K562 (cell line): ENCODE measurements at regions not wholly inside any gene's neighbourhood (a gene's known extent, or its start where the extent isn't known, plus 50 kb on each side); places are given as distances from the start of the nearest gene placed in this dataset.

Experiments used
- CTCF ChIP-seq, 3 experiments: IDR thresholded peaks in 2 of 3; conservative IDR thresholded peaks in 1 of 3; 2 replicates each; pipeline ENCODE4 v1.5.1; 2011 to 2012; ENCODE audit warnings: low read length in 3 of 3, mild to moderate bottlenecking in 3 of 3, control low read depth in 2 of 3, improper control_type of control experiment in 1 of 3, inconsistent platforms in 1 of 3, low read depth in 1 of 3, mixed read lengths in 1 of 3, moderate library complexity in 1 of 3; ENCODE audit not compliant: insufficient read depth in 2 of 3
- ETS2 ChIP-seq: IDR thresholded peaks from 2 replicates; pipeline ENCODE4 v1.6.1; 2016; ENCODE audit warnings: borderline replicate concordance, missing genetic modification characterization, mild to moderate bottlenecking, moderate library complexity, missing compliant biosample characterization; ENCODE audit not compliant: poor library complexity, severe bottlenecking
- OTX1 ChIP-seq: fragments of 450-650 bp; formaldehyde crosslinking; IDR thresholded peaks from 2 replicates; pipeline ENCODE4 v1.4.0; 2022; ENCODE audit warnings: mild to moderate bottlenecking
- POLR2A ChIP-seq: fragments of 450-650 bp; conservative IDR thresholded peaks from 2 replicates; pipeline ENCODE4 v1.6.1; 2016
- RFX1 ChIP-seq: fragments of 450-650 bp; IDR thresholded peaks from 2 replicates; pipeline ENCODE4 v1.6.1; 2016; ENCODE audit warnings: mild to moderate bottlenecking, moderate library complexity
- TAF15 ChIP-seq: fragments of 200-400 bp; formaldehyde crosslinking; IDR thresholded peaks from 2 replicates; pipeline ENCODE4 v1.6.1; 2017; ENCODE audit warnings: mild to moderate bottlenecking, low read depth, low read length, moderate library complexity
- TEAD4 ChIP-seq, 2 experiments: sonication (generic) in 1 of 2; formaldehyde crosslinking in 1 of 2; IDR thresholded peaks; 2 replicates each; pipeline versions ENCODE4 v1.6.1 to v1.8.0; 2012 to 2022; ENCODE audit warnings: borderline replicate concordance in 1 of 2, inconsistent platforms in 1 of 2, low read length in 1 of 2, mild to moderate bottlenecking in 1 of 2, missing genetic modification reagents in 1 of 2
- ZNF263 ChIP-seq: sonication (generic); formaldehyde crosslinking; IDR thresholded peaks from 2 replicates; pipeline ENCODE4 v1.8.0; 2022; ENCODE audit warnings: mild to moderate bottlenecking, missing genetic modification reagents, borderline replicate concordance
- TF ChIP-seq, protein P1 (sequence below): fragments of 450-650 bp; formaldehyde crosslinking; IDR thresholded peaks from 2 replicates; pipeline ENCODE4 v1.4.0; 2020; ENCODE audit warnings: mild to moderate bottlenecking, moderate library complexity
- TF ChIP-seq, protein P2 (sequence below): fragments of 200-800 bp; sonication (Bioruptor generic); IDR thresholded peaks from 2 replicates; pipeline ENCODE4 v1.6.1; 2016; ENCODE audit warnings: missing genetic modification characterization, missing compliant biosample characterization

- TF ChIP-seq ZNF263 (CRISPR knock-in tag): no peak
- no peak for TF ChIP-seq ETS2
- TF ChIP-seq TEAD4 (IDR thresholded peaks at IDR 0.05; ENCODE audit: low read length): no peak
- TF ChIP-seq TEAD4 (CRISPR knock-in tag; IDR thresholded peaks at IDR 0.05; ENCODE audit: borderline replicate concordance): no peak
- TF ChIP-seq CTCF (IDR thresholded peaks at IDR 0.05 in 2 of 3, conservative IDR thresholded peaks at IDR 0.05 in 1 of 3; ENCODE audit: insufficient read depth in 2 of 3, low read depth in 1 of 3, low read length in 3 of 3): no peak
- TF ChIP-seq TAF15: no peak
- no peak for TF ChIP-seq RFX1
- TF ChIP-seq, protein P1, sequence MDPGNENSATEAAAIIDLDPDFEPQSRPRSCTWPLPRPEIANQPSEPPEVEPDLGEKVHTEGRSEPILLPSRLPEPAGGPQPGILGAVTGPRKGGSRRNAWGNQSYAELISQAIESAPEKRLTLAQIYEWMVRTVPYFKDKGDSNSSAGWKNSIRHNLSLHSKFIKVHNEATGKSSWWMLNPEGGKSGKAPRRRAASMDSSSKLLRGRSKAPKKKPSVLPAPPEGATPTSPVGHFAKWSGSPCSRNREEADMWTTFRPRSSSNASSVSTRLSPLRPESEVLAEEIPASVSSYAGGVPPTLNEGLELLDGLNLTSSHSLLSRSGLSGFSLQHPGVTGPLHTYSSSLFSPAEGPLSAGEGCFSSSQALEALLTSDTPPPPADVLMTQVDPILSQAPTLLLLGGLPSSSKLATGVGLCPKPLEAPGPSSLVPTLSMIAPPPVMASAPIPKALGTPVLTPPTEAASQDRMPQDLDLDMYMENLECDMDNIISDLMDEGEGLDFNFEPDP (CRISPR knock-in tag): no peak
- no peak for TF ChIP-seq OTX1
- TF ChIP-seq POLR2A: no peak
- TF ChIP-seq, protein P2, sequence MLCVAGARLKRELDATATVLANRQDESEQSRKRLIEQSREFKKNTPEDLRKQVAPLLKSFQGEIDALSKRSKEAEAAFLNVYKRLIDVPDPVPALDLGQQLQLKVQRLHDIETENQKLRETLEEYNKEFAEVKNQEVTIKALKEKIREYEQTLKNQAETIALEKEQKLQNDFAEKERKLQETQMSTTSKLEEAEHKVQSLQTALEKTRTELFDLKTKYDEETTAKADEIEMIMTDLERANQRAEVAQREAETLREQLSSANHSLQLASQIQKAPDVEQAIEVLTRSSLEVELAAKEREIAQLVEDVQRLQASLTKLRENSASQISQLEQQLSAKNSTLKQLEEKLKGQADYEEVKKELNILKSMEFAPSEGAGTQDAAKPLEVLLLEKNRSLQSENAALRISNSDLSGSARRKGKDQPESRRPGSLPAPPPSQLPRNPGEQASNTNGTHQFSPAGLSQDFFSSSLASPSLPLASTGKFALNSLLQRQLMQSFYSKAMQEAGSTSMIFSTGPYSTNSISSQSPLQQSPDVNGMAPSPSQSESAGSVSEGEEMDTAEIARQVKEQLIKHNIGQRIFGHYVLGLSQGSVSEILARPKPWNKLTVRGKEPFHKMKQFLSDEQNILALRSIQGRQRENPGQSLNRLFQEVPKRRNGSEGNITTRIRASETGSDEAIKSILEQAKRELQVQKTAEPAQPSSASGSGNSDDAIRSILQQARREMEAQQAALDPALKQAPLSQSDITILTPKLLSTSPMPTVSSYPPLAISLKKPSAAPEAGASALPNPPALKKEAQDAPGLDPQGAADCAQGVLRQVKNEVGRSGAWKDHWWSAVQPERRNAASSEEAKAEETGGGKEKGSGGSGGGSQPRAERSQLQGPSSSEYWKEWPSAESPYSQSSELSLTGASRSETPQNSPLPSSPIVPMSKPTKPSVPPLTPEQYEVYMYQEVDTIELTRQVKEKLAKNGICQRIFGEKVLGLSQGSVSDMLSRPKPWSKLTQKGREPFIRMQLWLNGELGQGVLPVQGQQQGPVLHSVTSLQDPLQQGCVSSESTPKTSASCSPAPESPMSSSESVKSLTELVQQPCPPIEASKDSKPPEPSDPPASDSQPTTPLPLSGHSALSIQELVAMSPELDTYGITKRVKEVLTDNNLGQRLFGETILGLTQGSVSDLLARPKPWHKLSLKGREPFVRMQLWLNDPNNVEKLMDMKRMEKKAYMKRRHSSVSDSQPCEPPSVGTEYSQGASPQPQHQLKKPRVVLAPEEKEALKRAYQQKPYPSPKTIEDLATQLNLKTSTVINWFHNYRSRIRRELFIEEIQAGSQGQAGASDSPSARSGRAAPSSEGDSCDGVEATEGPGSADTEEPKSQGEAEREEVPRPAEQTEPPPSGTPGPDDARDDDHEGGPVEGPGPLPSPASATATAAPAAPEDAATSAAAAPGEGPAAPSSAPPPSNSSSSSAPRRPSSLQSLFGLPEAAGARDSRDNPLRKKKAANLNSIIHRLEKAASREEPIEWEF (CRISPR knock-in tag): no peak
Observed at GRCh38 chr12:116465407-116465806, 93.8 kb upstream of the MAP1LC3B2 start.
